ENCODE measurements at regions not wholly inside any gene's neighbourhood (a gene's known extent, or its start where the extent isn't known, plus 50 kb on each side); places are given as distances from the start of the nearest gene placed in this dataset.
"Not testable (repeated sequence)": the region's sequence is repeated elsewhere in the genome, so short reads cannot be mapped to it uniquely, and the experiment has no call there.

DNA sequence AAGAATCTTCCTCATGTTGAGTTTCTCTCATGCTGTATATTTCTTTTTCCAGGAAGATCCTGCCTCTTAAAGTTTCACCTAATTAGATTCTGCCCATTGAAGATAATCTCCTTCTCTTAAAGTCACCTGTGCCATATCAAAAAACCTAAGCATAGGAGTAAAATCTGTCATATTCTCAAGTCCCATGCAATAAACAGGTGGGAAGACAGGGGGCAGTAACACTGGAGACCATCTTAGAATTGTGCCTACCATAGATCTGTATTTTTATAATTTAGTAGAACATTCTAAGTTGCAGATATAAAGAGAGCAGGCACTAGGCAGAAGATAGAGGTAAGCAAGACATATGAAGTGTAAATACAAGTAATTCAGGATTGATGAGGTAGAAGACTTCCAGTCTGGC, 763.5 kb upstream of the MANEA start:
- H3K4me1 ChIP-seq (ENCODE audit: control insufficient read depth in 2 of 2, insufficient read depth in 2 of 2, low read length in 2 of 2): no peaks in the 10 kb centered on the region
- no peaks in the 10 kb centered on the region for H3K9me3 ChIP-seq (ENCODE audit: control insufficient read depth in 2 of 2, low read length in 2 of 2)
- H3K4me3 ChIP-seq (ENCODE audit: low read length in 2 of 2): no peak overlapping the region
- H3K27me3 ChIP-seq (ENCODE audit: control insufficient read depth in 2 of 2, insufficient read depth in 2 of 2, low read length in 2 of 2): no peaks in the 10 kb centered on the region
- H3K9ac ChIP-seq (ENCODE audit: low read depth in 1 of 2, low read length in 2 of 2): no peak overlapping the region
- H3K27ac ChIP-seq (ENCODE audit: low read depth in 2 of 2, low read length in 2 of 2): no peak overlapping the region
- no peaks in the 10 kb centered on the region for H3K36me3 ChIP-seq (ENCODE audit: control insufficient read depth in 2 of 2, insufficient read depth in 2 of 2, low read length in 2 of 2)

DNA sequence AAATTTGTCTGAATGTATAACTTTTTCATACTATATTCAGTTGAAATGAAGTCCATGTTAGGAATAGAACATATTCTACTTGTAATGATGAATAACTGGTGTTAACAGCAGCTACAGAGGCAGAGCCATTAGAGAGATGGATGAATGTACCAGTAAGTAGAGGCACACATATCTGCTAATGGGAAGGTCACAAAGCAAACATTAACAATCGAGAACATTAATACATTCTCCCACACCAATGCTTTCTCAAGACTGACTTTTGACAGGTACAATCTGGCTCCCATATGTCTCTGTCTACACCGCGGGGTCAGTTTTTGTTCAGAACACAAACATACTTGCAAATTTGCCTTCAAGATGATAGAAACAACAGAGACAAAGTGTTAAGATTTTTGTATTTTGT, 776.0 kb upstream of the MANEA start:
- H3K36me3 ChIP-seq (ENCODE audit: control insufficient read depth in 2 of 2, insufficient read depth in 2 of 2, low read length in 2 of 2): no peaks in the 10 kb centered on the region
- H3K4me3 ChIP-seq (ENCODE audit: low read length in 2 of 2): no peak overlapping the region
- no peaks in the 10 kb centered on the region for H3K27me3 ChIP-seq (ENCODE audit: control insufficient read depth in 2 of 2, insufficient read depth in 2 of 2, low read length in 2 of 2)
- no peaks in the 10 kb centered on the region for H3K4me1 ChIP-seq (ENCODE audit: control insufficient read depth in 2 of 2, insufficient read depth in 2 of 2, low read length in 2 of 2)
- no peak overlapping the region for H3K27ac ChIP-seq (ENCODE audit: low read depth in 2 of 2, low read length in 2 of 2)
- no peak overlapping the region for H3K9ac ChIP-seq (ENCODE audit: low read depth in 1 of 2, low read length in 2 of 2)
- H3K9me3 ChIP-seq (ENCODE audit: control insufficient read depth in 2 of 2, low read length in 2 of 2): no peaks in the 10 kb centered on the region

DNA sequence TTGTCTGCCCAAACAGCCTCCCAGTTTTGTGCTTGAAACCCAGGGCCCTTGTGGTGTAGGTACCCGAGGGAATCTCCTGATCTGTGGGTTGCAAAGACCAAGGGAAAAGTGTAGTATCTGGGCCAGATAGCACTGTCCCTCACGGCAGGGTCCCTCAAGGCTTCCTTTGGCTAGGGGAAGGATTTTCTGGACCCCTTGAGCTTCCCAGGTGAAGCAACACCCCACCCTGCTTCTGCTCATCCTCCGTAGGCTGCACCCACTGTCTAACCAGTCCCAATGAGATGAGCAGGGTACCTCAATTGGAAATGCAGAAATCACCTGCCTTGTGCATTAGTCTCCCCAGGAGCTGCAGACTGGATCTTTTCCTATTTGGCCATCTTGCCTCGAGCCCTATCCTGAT, 791.8 kb upstream of the MANEA start:
- no peak overlapping the region for H3K9ac ChIP-seq (ENCODE audit: low read depth in 1 of 2, low read length in 2 of 2)
- no peaks in the 10 kb centered on the region for H3K27me3 ChIP-seq (ENCODE audit: control insufficient read depth in 2 of 2, insufficient read depth in 2 of 2, low read length in 2 of 2)
- no peaks in the 10 kb centered on the region for H3K36me3 ChIP-seq (ENCODE audit: control insufficient read depth in 2 of 2, insufficient read depth in 2 of 2, low read length in 2 of 2)
- H3K4me1 ChIP-seq (ENCODE audit: control insufficient read depth in 2 of 2, insufficient read depth in 2 of 2, low read length in 2 of 2): peaks cover 4 to 9% of the 10 kb centered on the region in 2 donors
- no peaks in the 10 kb centered on the region for H3K9me3 ChIP-seq (ENCODE audit: control insufficient read depth in 2 of 2, low read length in 2 of 2)
- peak overlapping the region; percentile 3 to 35 for H3K4me3 ChIP-seq (ENCODE audit: low read length in 2 of 2)
- no peak overlapping the region for H3K27ac ChIP-seq (ENCODE audit: low read depth in 2 of 2, low read length in 2 of 2)

DNA sequence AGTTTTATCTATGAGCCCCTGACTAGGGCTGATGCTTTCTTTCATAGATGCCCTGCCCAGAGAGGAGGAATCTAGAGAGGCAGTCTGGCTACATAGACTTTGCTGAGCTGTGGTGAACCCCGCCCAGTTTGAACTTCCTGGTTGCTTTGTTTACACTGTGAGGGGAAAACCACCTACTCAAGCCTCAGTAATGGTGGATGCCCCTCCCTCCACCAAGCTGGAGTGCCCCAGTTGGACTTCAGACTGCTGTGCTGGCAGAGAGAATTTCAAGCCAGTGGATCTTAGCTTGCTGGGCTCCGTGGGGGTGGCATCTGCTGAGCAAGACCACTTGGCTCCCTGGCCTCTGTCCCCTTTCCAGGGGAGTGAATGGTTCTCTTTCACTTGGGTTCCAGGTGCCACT, 792.3 kb upstream of the MANEA start:
- H3K27ac ChIP-seq (ENCODE audit: low read depth in 2 of 2, low read length in 2 of 2); H3K27me3 ChIP-seq (ENCODE audit: control insufficient read depth in 2 of 2, insufficient read depth in 2 of 2, low read length in 2 of 2); H3K9me3 ChIP-seq (ENCODE audit: control insufficient read depth in 2 of 2, low read length in 2 of 2); H3K4me1 ChIP-seq (ENCODE audit: control insufficient read depth in 2 of 2, insufficient read depth in 2 of 2, low read length in 2 of 2); H3K36me3 ChIP-seq (ENCODE audit: control insufficient read depth in 2 of 2, insufficient read depth in 2 of 2, low read length in 2 of 2); H3K9ac ChIP-seq (ENCODE audit: low read depth in 1 of 2, low read length in 2 of 2): not testable (repeated sequence)
- H3K4me3 ChIP-seq (ENCODE audit: low read length in 2 of 2): peak overlapping the region; percentile 3 to 35

DNA sequence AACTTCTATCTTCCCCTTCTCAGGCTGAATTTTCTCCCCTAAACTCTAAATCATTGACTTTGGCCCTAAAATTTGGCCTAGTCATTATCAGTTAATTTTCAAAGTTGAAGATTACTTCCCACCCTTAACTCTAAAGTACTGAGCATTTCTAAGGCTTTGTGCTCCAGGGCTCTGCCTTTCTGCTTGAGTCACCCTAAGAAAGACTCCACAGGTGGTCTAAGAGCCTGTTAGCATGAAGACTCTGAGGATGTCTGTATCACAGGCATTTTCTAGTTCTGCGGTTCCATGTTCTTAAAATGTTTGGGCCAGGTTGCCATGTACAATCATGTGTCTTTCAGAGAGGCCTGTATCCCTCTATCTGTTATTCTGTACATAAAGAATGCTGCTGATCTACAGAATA, 808.1 kb upstream of the MANEA start:
- Histone ChIP-seq H3K9ac (ENCODE audit: low read depth in 1 of 2, low read length in 2 of 2) (no peak overlapping the region), H3K36me3 (ENCODE audit: control insufficient read depth in 2 of 2, insufficient read depth in 2 of 2, low read length in 2 of 2) (no peaks in the 10 kb centered on the region), H3K4me1 (ENCODE audit: control insufficient read depth in 2 of 2, insufficient read depth in 2 of 2, low read length in 2 of 2) (no peaks in the 10 kb centered on the region), H3K27me3 (ENCODE audit: control insufficient read depth in 2 of 2, insufficient read depth in 2 of 2, low read length in 2 of 2) (no peaks in the 10 kb centered on the region), H3K4me3 (ENCODE audit: low read length in 2 of 2) (no peak overlapping the region), H3K27ac (ENCODE audit: low read depth in 2 of 2, low read length in 2 of 2) (no peak overlapping the region), H3K9me3 (ENCODE audit: control insufficient read depth in 2 of 2, low read length in 2 of 2) (no peaks in the 10 kb centered on the region)

DNA sequence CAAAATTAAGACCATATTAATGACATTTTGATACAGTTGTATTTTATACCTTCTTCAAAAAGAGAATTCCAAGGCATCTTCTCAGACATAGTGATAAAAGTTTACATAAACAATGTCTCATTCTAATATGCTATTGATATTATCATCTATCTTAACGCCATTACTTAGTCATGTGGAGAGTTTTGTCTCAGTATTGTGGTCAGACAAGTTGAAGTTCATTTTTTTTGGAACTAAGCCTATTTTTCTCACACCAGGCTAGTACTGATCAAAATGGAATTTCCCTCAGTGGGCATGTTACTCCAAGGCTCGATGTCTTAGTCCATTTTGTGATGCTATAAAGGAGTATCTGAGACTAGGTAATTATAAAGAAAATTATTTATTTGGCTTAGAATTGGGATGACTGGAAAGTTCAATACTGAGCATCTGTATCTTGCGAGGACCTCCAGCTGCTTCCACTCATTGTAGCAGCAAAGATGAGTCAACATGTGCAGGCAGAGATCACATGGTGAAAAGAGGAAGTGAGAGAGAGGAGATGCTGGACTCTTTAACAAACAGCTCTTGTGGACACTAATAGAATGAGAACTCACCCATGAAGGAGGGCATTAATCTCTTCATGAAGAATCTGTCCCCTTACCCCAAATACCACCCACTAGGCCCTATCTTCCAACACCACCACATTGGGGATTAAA, 825.5 kb upstream of the MANEA start:
- Histone ChIP-seq H3K9ac (ENCODE audit: low read depth in 1 of 2, low read length in 2 of 2) (no peak overlapping the region), H3K4me3 (ENCODE audit: low read length in 2 of 2) (no peak overlapping the region), H3K36me3 (ENCODE audit: control insufficient read depth in 2 of 2, insufficient read depth in 2 of 2, low read length in 2 of 2) (no peaks in the 10 kb centered on the region), H3K9me3 (ENCODE audit: control insufficient read depth in 2 of 2, low read length in 2 of 2) (no peaks in the 10 kb centered on the region), H3K4me1 (ENCODE audit: control insufficient read depth in 2 of 2, insufficient read depth in 2 of 2, low read length in 2 of 2) (no peaks in the 10 kb centered on the region), H3K27ac (ENCODE audit: low read depth in 2 of 2, low read length in 2 of 2) (no peak overlapping the region), H3K27me3 (ENCODE audit: control insufficient read depth in 2 of 2, insufficient read depth in 2 of 2, low read length in 2 of 2) (no peaks in the 10 kb centered on the region)

DNA sequence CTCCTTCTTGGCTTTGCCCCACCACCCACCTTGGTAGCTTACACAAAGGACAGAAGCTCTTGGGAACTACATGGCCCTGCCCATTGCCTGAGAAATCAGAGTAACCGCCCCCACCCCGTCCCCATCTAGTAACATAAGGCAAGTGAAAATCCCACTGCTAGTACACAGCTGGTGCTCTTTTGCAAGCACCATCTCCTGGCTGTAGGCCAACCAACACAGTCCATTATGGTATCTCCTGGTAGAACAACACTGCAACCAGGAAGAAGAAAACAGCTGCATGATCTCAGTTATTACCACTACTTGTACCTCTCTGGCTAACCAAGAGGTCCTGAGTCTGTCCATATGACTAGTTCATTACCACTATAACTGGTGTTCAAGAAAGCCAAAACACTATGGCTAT, 841.1 kb upstream of the MANEA start:
- Histone ChIP-seq H3K27me3 (ENCODE audit: control insufficient read depth in 2 of 2, insufficient read depth in 2 of 2, low read length in 2 of 2) (no peaks in the 10 kb centered on the region), H3K4me3 (ENCODE audit: low read length in 2 of 2) (no peak overlapping the region), H3K36me3 (ENCODE audit: control insufficient read depth in 2 of 2, insufficient read depth in 2 of 2, low read length in 2 of 2) (no peaks in the 10 kb centered on the region), H3K4me1 (ENCODE audit: control insufficient read depth in 2 of 2, insufficient read depth in 2 of 2, low read length in 2 of 2) (no peaks in the 10 kb centered on the region), H3K9ac (ENCODE audit: low read depth in 1 of 2, low read length in 2 of 2) (no peak overlapping the region), H3K27ac (ENCODE audit: low read depth in 2 of 2, low read length in 2 of 2) (no peak overlapping the region), H3K9me3 (ENCODE audit: control insufficient read depth in 2 of 2, low read length in 2 of 2) (no peaks in the 10 kb centered on the region)

DNA sequence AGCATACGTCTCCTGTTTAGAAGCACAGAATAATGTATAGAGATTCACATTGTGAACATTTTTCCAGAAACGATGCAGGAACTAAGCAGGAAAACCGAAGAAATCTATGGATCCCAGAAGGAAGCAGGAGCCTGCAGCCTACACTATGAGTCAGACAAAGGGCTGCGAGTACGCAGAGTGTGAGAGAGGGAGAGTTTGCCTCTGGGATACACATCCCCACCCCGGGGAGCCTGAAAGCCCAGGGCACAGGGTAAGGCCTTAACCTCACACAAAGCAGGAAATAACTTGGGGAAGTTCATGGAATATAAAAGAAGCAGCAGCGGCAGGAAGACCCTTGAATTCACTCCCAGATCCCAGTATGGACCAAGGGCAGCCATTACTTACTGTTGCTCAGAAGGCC, 842.1 kb upstream of the MANEA start:
- no peak overlapping the region for H3K9ac ChIP-seq (ENCODE audit: low read depth in 1 of 2, low read length in 2 of 2)
- no peak overlapping the region for H3K27ac ChIP-seq (ENCODE audit: low read depth in 2 of 2, low read length in 2 of 2)
- no peaks in the 10 kb centered on the region for H3K4me1 ChIP-seq (ENCODE audit: control insufficient read depth in 2 of 2, insufficient read depth in 2 of 2, low read length in 2 of 2)
- H3K36me3 ChIP-seq (ENCODE audit: control insufficient read depth in 2 of 2, insufficient read depth in 2 of 2, low read length in 2 of 2): no peaks in the 10 kb centered on the region
- no peak overlapping the region for H3K4me3 ChIP-seq (ENCODE audit: low read length in 2 of 2)
- no peaks in the 10 kb centered on the region for H3K27me3 ChIP-seq (ENCODE audit: control insufficient read depth in 2 of 2, insufficient read depth in 2 of 2, low read length in 2 of 2)
- no peaks in the 10 kb centered on the region for H3K9me3 ChIP-seq (ENCODE audit: control insufficient read depth in 2 of 2, low read length in 2 of 2)

DNA sequence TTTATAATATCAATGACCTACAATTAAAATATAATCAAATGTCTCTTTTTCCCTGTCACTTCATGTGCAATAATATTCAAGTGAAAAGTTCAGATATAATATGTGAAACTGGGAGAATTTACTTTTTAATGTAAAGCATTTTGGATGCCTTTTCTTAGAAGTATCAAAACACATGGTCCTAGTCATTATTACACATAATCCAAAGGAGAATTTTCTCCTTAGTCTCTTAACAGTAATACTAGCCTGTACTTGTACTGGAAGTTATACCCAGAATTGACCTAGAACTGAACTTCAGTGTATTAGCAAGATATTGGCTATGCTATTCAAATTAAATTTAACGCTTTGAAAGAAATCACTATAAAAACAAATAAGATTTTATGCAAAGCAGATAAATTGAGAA, 842.6 kb upstream of the MANEA start:
- H3K4me3 ChIP-seq (ENCODE audit: low read length in 2 of 2): no peak overlapping the region
- H3K9ac ChIP-seq (ENCODE audit: low read depth in 1 of 2, low read length in 2 of 2): no peak overlapping the region
- H3K27me3 ChIP-seq (ENCODE audit: control insufficient read depth in 2 of 2, insufficient read depth in 2 of 2, low read length in 2 of 2): no peaks in the 10 kb centered on the region
- H3K27ac ChIP-seq (ENCODE audit: low read depth in 2 of 2, low read length in 2 of 2): no peak overlapping the region
- H3K9me3 ChIP-seq (ENCODE audit: control insufficient read depth in 2 of 2, low read length in 2 of 2): no peaks in the 10 kb centered on the region
- H3K36me3 ChIP-seq (ENCODE audit: control insufficient read depth in 2 of 2, insufficient read depth in 2 of 2, low read length in 2 of 2): no peaks in the 10 kb centered on the region
- H3K4me1 ChIP-seq (ENCODE audit: control insufficient read depth in 2 of 2, insufficient read depth in 2 of 2, low read length in 2 of 2): no peaks in the 10 kb centered on the region

DNA sequence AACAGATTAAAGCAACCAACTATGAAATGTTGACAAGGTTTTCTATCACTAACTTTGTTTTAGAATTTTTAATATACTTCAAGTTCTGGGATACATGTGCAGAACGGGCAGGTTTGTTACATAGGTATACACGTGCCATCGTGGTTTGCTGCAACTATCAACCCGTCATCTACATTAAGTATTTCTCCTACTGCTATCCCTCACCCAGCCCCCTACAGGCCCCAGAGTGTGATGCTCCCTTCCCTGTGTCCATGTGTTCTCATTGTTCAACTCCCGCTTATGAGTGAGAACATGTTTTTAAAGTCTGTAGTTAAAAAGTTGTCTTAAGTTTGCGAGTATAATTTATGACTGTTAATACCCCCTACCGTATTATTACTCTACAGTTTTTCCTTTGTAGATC, 844.3 kb upstream of the MANEA start:
- H3K36me3 ChIP-seq (ENCODE audit: control insufficient read depth in 2 of 2, insufficient read depth in 2 of 2, low read length in 2 of 2): no peaks in the 10 kb centered on the region
- H3K4me3 ChIP-seq (ENCODE audit: low read length in 2 of 2): no peak overlapping the region
- H3K9me3 ChIP-seq (ENCODE audit: control insufficient read depth in 2 of 2, low read length in 2 of 2): no peaks in the 10 kb centered on the region
- no peaks in the 10 kb centered on the region for H3K4me1 ChIP-seq (ENCODE audit: control insufficient read depth in 2 of 2, insufficient read depth in 2 of 2, low read length in 2 of 2)
- no peak overlapping the region for H3K27ac ChIP-seq (ENCODE audit: low read depth in 2 of 2, low read length in 2 of 2)
- H3K27me3 ChIP-seq (ENCODE audit: control insufficient read depth in 2 of 2, insufficient read depth in 2 of 2, low read length in 2 of 2): no peaks in the 10 kb centered on the region
- H3K9ac ChIP-seq (ENCODE audit: low read depth in 1 of 2, low read length in 2 of 2): no peak overlapping the region

DNA sequence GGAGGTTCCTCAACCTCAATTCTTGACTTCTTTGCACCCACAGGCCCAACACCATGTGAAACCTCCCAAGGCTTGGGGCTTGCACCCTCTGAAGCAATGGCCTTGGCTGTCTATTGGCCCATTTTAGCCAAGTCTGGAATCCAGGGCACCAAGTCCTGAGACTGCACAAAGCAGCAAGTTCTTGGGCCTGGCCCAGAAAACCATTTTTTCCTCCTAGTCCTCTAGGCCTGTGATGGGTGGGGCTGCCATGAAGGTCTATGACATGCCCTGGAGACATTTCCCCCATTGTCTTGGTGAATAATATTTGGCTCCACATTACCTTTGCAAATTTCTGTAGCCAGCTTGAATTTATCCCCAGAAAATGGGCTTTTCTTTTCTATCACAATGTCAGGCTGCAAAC, 849.6 kb upstream of the MANEA start:
- no peak overlapping the region for H3K4me3 ChIP-seq (ENCODE audit: low read length in 2 of 2)
- H3K9ac ChIP-seq (ENCODE audit: low read depth in 1 of 2, low read length in 2 of 2): no peak overlapping the region
- no peaks in the 10 kb centered on the region for H3K27me3 ChIP-seq (ENCODE audit: control insufficient read depth in 2 of 2, insufficient read depth in 2 of 2, low read length in 2 of 2)
- H3K36me3 ChIP-seq (ENCODE audit: control insufficient read depth in 2 of 2, insufficient read depth in 2 of 2, low read length in 2 of 2): no peaks in the 10 kb centered on the region
- H3K4me1 ChIP-seq (ENCODE audit: control insufficient read depth in 2 of 2, insufficient read depth in 2 of 2, low read length in 2 of 2): no peaks in the 10 kb centered on the region
- H3K9me3 ChIP-seq (ENCODE audit: control insufficient read depth in 2 of 2, low read length in 2 of 2): no peaks in the 10 kb centered on the region
- H3K27ac ChIP-seq (ENCODE audit: low read depth in 2 of 2, low read length in 2 of 2): no peak overlapping the region
